NOMO-1 (cell line): ENCODE measurements at regions not wholly inside any gene's neighbourhood (a gene's known extent, or its start where the extent isn't known, plus 50 kb on each side); places are given as distances from the start of the nearest gene placed in this dataset.
A peak's percentile ranks its signal among the peaks of the same experiment; 100 is the strongest.

Experiments
- DNase-seq, 2 experiments: peaks; one replicate each; lab custom pipeline; 2025; ENCODE audit not compliant: unreplicated experiment in 2 of 2; lab: John Stamatoyannopoulos, UW

DNA sequence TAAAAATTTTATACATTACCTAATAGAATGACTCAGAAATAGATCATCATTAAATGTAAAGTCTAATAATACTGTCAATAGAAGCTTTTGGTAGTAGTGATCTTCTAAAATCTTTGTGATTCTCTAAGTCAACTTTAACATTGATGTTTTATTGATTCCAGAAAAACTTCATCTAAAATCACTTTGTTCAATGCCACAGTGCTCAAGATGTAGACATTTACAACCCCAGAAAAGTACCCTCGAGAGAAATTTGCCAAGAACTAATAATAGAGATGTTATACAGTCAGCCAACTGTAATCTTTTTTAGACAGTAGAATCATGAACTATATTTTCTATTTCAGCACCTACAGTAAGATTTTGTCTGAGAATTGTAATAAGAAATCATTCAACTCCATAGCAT is 369.2 kb upstream of the AKR1E2 start:
- no peak for DNase-seq

DNA sequence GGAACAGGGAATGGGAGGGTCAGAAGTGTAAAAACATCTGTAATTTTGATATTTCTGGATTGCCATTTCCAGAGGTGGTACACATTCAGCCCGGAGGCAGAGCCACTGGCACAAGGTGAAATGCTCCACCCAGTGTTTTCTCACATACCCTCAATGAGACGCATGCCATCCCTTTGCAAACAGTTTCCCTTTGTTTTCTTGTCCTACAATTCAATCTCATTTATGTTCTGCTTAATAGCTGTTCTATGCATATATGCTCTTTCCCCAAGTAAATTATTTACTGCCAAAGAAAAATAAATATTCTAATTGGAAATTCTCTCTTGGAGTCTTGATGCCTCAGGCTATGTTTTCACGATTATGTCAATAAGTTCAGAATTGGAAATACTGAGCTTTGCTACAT is 369.7 kb upstream of the AKR1E2 start:
- DNase-seq = no peak

DNA sequence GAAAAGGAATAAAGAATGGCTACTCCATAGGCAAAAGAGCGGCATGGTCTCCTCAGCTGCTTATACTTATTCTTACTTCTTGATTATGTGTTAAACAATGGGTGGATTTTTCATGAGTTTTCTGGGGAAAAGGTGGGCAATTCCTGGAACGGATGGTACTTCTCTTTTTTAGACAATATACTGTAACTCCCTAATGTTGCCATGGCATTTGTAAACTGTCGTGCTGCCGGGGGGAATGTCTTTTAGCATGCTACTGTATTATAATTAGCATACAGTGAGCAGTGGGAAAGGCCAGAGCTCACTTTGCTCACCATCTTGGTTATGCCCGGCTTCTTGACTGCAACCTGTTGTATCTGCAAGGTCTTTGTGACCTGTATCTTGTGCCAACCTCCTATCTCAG is 372.1 kb upstream of the AKR1E2 start:
- no peak for DNase-seq

DNA sequence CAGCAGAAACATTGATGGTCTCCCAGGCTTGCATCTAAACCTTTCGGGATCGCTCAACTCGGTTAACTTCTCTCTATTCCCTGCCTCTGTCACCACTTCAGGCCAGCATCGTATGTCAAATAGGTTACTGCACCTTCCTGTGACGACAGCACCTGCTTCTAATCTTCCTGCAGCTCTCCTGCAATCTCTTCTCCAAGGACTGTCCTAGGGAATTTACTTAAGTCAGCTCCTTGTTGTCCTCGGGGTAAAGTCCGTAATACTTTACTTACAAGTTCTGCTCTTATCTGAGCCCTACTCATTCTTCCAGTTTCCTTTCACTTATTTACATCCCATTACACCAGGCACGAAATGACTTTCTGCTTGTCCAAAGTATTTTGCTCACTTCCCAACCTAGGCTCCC is 372.7 kb upstream of the AKR1E2 start:
- DNase-seq = no peak

DNA sequence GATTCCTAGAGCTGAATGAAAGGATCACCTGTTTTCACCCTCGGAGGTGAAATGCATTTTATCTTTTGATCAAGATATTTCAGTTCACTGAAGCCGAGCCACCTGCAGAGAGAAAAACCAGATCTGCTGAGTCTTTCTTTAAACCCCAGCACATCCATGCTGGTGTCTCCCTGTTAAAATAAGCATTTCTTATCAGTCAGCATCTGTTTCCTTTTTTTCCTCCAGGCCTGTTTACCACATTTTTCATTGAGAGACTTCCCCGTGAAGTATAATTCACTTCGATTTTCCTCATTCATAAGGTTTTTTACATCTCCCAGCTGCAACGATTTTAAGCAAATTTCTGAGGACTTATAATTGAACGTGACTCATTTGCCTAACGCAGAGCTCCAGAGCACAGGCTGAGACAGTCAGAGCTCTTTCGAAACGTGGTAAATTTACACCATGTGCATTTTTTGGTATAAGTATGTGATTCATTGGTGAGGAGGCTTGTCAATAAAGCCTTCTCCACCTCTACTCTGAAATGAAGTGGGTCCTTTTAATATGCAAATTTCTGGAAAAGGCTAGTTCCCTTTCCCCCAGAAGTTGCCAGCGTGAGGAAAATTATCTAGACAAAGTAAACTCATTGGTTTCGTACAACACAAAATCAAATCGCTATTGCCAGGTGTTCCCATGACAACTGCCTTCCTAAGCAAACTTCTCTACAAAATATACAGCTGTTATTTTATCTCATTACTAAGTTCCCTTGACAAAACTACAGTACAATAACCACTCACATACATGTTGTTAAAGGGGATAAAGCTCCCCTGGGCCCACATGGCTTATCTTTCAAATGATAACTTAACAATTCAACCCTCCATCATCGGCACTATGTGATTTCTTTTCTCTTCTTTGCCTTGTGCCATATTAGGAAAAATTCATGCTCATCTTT is 374.8 kb upstream of the AKR1E2 start:
- peak; percentile 40 to 42 for DNase-seq

DNA sequence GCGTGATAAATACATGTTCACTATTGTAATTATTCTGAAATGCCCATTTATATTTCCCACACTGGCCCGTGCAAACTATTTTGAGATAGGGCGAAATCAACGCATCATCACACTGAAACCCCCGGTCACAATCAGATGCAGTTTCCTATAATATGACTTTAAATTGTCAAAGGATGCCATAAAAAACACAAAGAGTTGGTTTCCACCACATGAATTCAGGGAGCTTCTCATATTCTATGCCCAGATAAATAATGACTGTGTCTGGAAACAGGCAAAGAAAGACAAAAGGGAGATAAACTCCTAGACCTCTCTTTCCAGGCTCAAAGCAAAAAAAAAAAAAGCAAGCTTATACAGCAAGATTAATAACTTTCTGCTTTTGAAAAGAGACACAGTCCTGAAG is 375.8 kb upstream of the AKR1E2 start:
- DNase-seq = no peak

DNA sequence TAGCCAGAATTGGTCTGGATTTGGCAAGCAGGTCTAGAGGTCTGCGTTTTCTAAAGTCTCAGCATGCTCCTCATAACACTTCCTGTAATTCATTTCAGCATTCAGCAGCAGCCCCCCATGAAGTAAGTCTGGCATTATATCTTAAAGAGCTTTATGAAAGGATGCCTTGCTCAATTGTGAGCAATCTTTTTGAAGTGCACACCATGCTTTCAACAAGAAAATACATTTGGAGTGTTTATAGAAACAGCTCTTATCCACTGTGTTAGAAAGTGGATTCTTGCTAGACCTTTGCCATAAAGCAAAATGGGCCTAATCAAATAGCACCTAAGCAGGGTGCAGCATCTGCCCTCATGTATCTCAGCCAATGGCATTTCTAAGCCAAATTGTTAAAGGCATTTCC is 378.0 kb upstream of the AKR1E2 start:
- DNase-seq = no peak

DNA sequence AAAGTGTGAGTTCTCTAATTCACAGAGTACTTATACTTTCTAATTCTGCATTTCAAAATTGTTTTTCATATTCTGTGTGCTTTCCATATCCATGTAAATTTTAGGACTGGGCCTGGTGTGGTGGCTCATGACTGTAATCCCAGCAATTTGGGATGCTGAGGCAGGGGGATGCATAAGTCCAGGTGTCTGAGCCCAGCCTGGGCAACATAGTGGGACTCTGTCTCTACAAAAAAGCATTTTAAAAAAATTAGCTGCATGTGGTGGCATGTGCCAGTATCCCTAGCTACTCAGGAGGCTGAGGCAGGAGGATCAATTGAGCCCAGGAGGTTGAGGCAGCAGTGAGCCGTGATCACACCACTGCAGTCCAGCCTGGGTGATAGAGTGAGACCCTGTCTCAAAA is 382.6 kb upstream of the AKR1E2 start:
- no peak for DNase-seq

DNA sequence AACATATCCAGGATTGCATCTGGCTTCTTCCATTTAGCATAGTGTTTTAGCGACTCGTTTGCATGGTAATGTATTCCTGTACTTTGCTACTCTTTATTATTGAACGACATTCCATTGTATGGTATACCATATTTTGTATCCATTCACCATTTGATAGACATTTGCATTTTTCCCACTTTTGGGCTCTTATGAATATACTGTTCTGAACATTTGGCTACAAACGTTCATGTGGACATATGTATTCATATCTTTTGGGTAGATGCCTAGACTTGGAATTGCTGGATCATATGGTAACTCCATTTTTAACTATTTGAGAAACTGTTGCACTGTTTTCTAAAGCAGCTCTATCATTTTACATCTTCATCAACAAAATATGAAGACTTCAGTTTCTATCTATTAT is 383.7 kb upstream of the AKR1E2 start:
- DNase-seq = no peak

DNA sequence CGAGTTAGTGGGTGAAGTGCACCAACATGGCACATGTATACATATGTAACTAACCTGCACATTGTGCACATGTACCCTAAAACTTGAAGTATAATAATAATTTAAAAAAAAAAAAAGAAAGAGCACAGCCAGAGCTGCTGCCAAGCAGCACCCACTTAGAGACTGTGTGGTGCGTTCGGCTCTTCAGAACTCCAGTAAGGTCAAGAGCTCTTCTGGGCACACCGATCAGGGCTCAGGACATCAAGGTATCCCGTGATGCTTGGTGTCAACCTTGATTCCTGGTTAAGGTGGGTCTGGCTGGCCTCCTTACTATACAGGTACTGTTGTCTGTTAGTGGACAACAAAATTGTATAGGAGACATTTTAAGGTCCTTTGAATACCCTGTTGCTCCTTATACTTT is 385.7 kb upstream of the AKR1E2 start:
- DNase-seq = no peak

DNA sequence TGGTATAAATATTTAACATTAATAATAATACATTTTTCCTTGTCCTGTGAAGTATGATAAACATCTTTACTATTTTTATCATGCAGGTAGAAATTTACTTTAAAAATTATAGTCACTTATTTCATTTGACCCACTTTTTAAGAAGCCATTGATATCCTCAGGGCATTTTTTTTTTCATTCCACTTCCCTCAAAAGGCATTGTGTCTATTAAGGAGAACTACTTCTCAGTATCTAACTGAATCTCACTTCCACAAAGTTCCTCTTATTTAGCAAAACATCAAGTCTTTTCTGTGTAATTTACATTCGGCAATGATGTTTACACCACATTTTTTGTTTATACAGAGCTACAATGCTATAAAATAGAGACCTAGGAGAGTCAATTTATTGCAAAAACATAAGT is 388.2 kb upstream of the AKR1E2 start:
- peak in 1 of 2 experiments; percentile 36 for DNase-seq

DNA sequence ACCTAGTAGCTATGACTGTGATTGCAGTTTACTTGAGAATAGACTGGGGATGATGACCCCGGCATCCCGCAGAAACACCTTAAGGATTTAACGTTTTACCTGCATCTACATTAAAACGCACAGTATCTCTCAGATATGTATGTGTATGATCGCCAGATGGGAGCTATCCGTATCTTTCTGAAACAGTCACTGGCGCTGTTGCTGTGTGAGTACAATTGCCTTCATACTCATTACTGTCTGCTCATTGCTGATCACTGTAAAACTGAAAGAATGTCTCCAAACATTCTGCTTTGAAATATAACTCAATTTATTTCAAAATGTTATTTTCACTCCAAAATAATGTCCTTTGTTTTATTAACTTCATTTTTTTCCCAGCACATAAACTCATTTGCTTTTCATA is 388.9 kb upstream of the AKR1E2 start:
- no peak for DNase-seq

DNA sequence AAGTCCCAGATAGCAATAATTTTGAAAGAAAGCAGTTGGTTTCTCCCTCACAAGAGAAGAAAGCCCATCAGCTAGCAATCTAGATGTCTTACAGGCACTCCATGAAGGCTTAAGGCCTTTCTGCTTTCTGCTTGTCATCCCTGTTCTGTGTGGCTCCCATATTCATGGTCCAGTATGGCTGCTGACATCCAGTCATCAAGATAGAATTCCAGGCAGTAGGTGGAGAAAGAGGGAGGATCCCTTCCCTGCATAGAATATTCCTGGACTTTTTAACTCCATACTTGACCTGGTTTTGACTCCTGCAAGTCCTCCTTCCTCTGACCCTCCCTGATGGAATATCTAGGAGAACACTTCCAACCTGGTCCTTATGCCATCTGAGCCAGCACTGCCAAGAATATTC is 389.9 kb upstream of the AKR1E2 start:
- DNase-seq = no peak

DNA sequence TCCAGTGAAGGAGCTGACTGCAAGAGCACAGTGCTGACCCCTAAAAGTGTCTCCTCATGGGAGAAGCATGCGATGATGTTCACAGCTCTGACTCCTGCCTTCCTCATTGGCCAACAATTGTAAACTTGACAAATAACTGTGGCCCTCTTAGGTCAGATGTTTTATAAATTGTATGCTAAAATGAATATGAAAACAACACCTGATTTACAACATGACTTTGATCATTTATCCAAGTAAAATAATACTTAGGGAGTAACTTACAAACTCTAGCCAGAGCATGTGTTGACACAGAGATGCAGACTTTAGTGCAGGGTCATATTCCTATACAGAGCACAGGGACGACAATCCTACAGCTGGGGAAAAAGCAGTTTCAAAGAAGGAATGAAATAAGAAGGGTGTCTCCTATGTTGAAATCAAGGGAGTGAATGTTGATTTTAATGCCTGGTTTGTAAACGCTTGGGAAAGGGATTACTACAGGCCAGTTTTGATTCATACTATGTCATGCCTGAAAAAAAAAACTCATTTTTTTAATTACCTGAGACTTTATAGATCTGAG is 391.4 kb upstream of the AKR1E2 start:
- no peak for DNase-seq

DNA sequence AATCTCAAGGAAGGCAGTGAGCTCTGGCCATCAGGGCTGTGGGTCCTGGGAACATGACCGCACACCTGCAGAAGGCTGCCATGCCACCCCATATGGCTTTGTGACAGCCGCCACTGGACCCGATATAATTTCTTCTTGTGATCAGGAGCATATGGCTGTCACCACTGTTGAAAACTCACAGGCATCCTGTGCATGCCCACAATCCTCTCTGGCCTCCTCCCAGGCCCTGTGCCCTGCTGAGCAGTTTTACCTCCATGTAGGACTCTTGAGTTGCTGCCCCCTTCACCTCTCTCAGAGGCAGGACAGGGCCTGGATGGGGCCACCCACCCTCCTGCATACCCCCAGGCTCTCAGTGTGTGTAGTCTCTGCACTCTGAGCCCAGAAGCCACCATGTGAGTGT is 391.9 kb upstream of the AKR1E2 start:
- DNase-seq = no peak

DNA sequence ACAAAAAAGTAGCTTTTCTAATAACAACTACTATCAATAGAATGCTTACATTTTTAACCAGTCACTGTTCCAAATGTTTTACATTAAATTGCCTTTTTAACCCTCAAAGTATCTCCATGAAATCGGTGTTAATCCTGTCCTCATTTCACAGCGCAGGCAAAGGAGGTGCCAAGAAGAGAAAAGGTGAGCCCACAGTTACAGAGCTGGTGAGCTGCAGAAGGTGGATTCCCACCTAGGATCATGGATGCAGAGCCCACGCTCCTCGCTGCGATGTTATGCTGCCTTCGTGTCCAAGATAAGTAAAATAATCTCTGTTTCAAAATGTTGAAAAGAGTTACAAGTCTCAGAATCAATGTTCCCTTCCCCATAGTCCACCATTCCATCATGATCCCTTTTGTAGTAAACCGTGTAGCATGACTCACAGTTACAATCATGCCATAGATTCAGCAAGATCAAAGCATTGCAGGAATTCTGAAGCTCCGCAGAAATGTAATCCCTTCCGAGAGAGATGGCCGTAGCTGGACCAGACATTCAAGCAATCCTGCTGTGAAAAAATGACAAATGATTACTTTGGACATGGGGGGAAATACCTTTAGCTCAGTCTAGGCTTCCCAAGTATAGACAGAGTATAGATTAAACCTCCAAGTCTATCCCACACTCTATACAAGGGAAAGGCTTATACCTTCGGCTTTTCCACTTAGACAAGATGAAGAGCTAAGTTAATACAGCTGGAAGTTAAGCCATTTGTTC is 394.7 kb upstream of the AKR1E2 start:
- DNase-seq = no peak

DNA sequence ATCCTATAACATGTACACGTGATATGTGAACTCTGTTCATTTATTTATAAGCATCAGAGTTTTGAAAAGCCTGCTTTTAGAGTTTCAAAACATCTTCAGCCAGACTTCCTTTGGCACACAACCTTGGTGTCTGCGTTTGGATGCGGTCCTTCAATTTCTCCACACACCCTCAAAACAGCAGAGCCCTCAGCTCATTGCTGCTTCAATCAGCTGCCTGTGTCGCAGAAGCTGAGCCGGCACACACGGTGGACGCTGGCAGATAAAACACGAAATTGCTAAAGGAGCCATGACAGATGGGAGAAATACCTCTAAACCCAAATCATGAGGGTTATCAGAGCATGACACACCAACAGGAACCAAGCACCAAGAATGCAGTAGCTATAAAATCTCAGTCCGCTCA is 396.4 kb upstream of the AKR1E2 start:
- no peak for DNase-seq

DNA sequence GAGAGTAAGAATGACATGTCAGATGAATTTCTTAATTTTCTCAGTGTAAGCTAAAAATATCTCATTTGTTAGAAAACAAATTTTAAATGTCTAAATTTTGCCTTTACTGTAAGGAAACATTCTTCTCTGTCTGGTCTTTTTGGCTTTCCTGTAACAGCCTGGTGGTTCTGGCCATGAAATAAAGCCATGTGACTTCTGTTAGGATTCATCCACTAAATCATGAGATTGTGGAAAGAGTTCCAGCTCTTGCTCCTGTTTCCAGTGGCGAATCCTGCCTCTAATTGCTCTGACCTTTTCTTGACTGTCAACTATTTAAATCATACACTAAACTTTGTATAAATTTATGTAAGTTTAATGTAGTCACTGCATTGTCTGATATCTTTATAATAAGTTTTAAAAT is 398.5 kb upstream of the AKR1E2 start:
- DNase-seq = no peak

DNA sequence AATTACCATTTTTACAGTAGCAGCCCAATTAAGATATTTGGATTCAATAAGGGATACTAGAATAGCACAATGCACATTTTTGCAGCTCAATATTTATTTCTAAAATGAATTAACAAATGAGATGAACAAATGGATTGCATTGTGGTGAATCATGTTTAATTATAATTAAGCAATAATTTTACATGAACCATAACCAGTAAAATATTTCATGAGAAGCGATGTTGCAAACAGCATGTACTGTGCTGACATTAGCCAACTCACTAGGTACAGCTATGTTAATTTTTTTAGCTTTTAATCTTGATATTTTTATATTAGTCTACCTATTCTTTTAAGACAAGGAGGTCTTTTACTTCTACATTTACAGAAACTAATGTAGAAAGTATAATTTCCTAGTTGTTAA is 399.1 kb upstream of the AKR1E2 start:
- DNase-seq = no peak

DNA sequence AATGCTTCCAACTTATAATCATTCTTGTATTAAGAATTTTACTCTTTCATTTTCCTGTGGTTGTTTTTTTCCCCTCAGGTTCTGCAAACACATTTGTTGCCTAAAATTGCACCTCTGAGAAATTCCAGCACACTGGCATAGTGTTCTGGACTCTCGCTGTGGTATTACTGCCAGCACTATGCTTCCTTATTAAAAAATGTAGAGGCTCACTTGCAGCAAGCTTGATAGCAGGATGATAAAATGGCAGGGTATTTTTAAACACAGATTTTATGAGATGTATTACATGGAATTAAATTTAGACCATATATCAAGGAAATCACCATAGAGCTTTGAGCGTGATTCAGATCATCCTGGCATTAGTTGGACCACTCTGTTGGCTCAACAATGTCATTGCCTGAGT is 416.7 kb upstream of the AKR1E2 start:
- DNase-seq = no peak

DNA sequence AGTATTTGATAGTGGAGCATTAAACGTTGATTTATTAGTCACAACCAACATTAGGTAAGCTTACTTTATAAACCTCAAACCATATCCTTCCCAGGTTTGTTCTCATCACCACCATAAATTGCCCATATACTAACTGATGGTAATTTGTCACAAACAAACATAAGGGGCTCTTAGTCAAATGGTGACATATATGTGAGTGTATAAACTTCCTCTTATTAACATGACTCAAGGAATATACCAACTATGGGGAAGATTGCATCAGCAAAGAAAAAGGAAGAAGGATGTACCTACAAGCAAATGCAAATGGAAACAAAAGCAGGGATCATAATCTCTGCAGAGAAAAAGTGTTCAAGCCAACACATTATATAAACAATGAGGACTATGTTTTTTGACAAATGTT is 418.2 kb upstream of the AKR1E2 start:
- peak; percentile 10 to 87 for DNase-seq

DNA sequence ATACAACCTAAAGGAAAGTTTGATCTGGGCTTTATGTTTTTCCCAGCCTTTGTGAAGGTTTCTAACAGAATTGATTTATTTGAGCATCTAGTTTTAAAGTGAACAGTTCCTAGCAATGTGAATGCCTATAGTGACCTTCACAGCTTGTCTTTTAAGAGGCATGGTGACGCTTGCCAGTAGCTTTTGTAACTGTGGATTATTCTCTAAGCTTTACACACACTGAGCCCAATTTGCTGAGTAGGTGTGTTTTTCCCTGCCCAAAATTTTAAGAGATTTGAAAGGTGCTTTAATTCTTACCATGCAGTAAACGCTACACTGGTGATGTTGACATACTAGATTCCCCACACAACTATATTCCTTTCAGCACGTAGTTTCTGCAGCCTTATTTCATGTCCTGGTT is 420.2 kb upstream of the AKR1E2 start:
- DNase-seq = no peak
